CD4-positive, alpha-beta T cell treated with Interleukin-17A for 4 hours (primary cell): ENCODE measurements at regions not wholly inside any gene's neighbourhood (a gene's known extent, or its start where the extent isn't known, plus 50 kb on each side); places are given as distances from the start of the nearest gene placed in this dataset.

Source experiments
- DNase-seq: peaks from one replicate; pipeline ENCODE4 v3.0.0-alpha.2; 2020; ENCODE audit warnings: mixed read lengths

DNA sequence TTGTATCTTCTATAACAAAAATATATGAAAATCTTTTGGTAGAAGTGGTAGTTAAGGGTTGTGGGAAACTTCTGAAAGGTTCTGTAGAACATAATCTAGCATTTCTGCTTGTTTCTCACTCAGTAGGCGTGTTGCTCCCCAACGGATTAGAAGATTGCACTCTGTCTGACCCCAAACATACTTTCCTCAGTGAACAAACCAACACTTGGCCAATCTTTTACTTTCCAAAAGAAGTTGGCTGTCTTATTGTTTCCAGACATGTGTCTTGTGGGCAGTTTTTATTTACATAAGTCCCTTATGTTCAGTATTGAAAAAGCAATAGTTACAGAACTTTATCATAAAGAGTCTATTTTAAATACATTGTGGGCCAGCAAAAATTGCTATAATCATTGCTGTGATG is 312.8 kb upstream of the EPHA5 start:
- DNase-seq: no peak

DNA sequence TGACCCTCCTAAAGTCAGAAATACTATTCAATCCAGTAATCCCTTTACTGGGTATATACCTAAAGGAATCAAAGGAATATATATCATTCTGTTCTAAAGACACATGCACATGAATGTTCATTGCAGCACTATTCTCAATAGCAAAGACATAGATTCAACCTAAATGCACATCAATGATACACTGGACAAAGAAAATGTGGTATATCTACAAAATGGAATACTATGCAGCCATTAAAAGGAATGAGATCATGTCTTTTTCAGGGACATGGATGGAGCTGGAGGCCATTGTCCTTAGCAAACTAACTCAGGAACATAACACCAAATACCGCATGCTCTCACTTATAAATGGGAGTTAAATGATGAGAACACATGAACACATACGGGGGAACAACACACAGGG is 306.0 kb upstream of the EPHA5 start:
- DNase-seq: no peak

DNA sequence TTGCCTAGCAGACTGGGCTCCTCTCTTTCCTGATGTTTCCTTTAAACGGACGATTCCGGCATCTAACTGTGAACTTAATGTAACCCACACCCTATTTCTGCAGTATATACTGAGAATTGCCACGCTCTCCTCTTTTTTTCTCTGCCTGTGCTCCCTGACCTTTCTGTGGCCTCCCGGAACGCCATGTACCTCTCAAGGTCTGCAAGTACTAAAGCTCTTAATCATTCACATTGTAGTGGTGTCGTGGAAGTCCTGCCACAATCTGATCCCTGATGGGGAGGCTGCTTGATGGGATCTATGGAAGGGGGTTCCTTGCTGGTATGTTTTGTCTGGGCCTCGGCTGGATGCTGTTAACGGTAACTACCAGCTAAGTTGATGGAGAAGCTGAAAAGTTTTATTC is 302.9 kb upstream of the EPHA5 start:
- DNase-seq: no peak

DNA sequence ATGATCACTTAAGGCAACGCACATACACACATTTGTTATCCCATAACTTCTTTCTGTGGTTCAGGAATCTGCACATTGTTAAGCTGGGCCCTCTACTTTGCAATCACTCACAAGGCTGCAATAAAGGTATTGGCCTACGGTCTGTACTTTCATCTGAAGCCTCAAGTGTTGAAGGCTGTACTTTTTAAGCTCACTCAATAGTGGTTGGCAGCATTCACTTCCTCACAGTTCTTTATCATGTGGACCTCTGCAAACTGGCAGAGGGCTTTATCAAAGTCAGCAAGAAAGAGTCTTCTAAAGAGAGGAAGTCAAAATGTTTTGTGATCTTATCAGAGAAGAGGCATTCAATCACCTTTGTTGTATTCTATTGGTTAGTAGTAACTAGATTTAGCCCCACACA is 301.4 kb upstream of the EPHA5 start:
- DNase-seq: no peak

DNA sequence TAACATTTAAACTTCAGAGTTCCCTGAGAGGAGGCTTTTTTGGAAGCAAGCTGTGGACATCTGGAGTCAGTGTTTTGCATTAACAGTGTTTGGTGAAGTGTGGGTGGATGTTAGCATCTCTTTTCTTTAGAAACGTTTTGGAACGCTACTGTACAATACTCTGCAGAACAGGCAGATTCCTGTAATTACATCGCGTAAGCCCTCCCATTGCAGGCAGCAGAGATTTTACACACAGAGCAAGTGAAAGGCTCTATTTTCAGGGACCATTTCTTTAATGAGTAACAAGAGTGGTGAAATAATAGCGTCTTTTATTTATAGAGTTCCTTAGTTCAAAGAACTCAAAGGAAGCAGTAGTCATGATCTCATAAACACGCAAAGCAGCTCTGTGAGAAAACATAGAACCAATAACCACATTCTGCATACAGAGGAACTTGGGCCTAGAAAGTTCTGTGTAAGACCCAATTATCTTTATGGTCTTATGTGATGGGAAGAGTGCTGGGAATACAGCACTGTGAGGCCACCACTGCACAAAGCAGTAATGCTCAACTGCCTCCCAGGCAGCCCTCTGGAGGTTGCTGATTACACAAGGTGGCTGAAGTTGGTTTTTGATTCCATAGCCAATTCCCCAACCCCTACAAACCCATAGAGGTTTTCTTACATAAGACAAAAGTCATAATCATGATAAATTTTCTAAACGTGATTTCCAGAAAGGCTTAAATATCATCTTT is 298.7 kb upstream of the EPHA5 start:
- DNase-seq: no peak

DNA sequence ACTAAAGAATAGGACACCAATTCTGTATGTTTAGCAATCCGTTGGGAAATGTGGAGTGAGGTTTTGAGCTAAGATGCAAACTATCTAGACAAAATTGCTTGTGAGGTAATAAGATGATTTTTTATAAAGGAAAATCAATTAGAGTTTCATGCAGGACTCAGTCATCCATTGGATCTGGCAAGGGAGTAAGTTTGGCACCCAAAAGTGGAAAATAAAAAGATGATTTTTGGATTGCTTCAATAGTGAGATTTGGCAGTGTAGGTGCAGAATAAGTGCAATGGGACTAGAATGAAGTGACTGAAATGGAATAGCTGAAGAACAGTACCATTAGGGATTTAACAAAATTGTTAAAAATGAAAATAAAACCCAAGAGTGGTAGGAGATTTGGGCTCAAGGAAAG is 290.5 kb upstream of the EPHA5 start:
- DNase-seq: no peak

DNA sequence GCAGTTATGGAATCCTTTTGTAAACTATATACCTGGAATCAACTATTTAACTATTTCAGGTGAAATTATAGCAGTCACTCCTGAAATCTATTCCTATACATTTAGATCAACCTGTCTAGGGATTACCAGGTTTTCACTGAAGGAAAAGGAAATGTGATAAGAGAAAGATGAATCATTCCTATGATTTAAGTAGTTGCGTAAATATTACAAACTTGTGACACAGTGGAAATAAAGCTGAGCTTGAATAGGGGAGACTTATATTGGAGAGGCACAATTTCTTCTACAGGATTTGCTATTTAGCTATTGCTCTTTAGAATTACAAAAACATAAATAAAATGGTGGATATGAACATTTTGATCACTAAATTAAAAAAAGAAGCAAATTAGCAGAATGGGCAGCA is 284.1 kb upstream of the EPHA5 start:
- DNase-seq: no peak

DNA sequence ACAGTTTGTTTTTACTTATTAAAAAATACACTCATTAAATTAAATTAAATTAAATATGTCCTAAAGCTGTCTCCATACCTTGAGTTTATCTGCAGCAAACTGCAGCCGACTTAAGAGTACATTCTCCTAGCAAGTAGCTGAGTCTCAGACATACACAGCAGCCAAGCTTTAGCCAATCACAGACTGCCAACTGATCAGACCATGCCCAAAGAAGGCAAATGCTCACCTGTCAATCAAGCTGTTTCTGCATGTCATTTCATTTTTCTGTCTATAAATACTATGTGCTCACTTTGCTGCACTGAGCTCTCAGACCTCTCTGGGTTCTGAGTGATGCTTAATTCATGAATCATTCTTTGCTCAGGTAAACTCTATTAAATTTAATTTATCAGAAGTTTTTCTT is 280.9 kb upstream of the EPHA5 start:
- no peak for DNase-seq

DNA sequence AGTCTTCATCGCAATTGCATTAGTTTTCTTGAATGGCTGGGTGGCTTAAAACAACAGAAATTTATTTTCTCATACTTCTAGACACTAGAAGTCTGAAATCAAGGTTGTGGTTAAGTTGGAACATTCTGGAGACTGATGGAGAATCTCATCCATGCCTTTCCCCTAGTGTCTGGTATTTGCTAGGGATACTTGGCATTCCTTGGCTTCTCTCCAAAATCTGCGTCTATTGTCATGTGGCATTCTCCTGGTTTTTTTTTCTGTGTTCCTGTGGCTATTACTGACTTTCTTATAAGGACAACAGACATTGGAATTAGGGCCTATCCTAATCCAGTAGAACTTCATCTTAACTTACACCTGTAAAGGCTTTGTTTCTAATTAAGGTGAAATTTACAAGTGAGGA is 272.8 kb upstream of the EPHA5 start:
- DNase-seq: no peak

DNA sequence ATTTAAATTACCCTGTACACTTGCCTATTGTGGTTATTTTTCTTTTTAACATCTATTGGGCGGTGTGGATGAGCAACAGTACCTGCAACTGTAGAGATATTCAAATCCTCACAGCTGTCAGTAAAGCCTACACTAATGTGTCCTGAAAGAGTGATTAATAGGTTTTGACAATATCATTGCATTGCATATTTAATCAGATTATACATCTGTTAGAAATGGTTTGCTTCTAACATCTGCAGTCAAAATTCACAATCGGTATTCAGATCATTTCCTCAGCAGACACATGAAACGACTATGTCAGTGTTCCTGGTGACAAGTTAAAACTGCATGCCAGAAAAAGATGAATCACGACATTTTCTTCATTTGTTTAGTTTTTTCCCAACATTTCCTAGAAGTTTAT is 254.6 kb upstream of the EPHA5 start:
- no peak for DNase-seq

DNA sequence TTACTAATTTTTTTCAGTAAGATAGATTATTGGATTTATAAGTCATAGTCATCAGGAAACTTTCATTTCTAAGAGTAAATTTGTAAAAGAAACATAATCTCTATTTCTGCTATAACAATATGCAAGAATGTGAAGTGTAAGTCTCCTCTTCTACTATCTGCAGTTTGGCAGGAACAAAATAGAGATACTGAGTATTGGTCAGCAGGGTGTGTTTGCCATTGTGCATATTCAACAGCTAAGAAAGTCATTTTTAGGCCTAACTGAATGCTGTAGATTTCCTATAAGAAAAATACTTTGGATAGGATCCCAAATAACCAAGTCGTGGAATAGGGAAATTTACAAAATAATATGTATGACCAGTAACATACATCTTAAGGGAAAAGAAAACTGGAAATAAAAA is 253.3 kb upstream of the EPHA5 start:
- no peak for DNase-seq

DNA sequence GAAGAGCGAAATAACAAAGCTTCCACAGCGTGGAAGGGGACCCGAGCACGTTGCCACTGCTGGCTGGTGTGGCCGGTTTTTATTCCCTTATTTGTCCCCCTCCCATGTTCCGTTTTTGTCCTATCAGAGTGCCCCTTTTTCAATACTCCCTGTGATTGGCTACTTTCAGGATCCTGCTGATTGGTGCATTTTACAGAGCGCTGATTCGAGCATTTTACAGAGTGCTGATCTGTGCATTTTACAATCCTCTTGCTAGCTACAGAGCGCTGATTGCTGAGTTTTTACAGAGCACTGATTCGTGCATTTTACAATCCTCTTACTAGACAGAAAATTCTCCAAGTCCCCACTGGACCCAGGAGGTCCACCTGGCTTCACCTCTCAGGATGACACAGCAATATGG is 250.9 kb upstream of the EPHA5 start:
- DNase-seq: no peak

DNA sequence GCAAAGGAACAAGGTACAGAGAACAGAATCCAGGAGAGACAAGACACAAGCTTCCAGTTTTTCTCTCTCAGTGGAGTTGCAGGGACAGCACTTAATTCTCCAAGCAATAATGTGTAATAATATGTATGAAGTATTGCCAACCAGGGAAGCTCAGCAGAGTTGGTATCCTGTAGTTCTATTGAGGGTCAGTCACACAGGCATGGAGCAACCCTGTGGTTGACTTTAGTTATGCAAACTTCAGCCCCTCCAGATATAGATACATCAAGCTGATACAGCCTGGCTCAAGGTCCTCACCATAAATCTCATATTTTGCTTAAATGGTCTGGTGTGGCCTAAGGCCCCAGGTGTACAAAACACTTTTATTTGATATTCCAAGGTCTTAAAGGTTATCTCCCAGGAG is 248.6 kb upstream of the EPHA5 start:
- DNase-seq: no peak

DNA sequence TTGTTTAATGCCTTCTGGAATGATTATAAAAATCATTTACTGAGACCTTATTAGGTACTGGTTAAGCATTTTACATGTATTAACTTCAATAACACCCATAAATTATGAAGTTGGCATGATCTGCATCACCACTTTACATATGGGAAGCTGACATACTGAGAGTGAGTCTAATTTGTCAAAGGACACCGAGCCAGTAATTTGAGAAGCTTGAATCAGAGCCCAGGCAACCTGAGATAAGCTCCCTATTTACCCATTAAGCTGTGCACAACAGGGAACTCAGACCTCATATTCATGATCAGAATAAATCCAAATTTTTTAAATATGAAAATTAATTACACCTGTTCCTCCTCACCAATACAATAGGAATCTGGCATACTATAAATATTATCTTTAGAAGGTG is 247.9 kb upstream of the EPHA5 start:
- DNase-seq: no peak

DNA sequence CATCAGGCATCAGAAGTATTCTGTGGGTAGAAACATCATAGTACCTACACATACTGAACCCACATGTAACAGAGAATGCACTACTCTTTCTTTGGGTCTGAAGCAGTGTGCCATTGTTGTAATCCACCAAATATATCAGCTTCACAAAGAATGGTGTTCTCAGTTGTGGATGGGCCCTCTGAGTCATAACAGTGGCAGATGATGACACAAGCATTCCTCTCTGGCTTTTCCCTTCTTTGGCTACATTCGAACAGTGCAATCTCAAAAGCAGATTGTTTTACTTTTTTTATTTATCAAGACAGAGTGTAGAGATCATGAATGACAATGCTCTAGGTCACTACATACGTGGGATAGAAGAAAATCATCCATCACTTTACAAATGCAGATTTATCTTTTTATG is 247.2 kb upstream of the EPHA5 start:
- DNase-seq: no peak

DNA sequence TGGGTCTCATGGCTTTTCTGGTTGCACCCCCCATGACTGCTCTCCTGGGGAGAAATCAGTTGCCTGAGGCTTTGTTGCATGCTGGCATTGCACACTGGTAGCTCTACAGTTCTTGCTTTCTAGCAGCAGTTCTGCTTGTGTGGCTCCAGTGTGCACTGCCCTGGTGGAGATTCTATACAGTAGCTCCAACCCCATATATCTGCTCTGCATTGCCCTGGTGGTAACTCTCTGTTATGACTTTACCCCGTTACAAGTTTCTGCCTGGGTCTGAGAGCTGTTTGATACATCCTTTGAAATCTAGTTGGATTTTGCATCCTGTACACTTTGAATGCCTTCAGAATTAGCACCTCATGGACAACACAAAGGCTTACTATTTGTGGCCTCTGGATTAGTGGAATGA is 241.4 kb upstream of the EPHA5 start:
- DNase-seq: no peak

DNA sequence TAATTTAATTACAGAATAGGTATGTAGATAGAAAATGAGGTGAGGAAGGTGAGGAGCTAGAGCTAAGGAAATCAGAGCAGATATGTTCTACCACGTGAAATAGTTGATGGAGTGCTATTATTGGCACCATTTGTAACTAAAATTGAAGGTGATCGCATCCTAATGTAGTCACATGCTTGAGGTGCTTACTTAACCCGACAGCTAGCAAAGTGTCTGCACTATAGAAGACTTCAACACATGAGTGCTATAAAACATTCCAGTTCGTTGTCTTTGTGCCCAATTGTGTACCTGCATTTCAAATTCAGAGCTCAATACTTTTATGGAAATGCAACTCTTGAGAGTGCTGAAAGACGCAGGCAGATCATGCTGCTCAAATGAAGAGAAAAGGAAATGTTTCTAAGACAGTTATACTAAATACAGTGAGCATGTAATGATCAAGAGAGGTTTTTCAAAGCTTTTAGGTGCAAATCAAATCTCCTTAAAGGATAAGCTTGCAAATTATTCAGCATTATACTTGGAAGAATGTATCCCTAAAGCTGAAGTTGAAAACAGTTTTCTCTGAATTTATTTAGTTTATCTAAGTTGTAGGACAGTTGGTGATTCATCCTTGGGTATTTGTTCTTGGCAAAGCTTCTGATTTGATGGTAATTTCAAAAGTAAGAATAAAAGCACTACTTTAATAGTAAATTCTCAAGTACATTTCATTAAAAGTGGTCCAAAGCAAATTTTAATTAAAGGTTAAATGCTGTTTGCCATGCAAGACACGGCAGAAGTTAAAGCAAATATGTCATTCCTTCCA is 223.9 kb upstream of the EPHA5 start:
- DNase-seq: no peak

DNA sequence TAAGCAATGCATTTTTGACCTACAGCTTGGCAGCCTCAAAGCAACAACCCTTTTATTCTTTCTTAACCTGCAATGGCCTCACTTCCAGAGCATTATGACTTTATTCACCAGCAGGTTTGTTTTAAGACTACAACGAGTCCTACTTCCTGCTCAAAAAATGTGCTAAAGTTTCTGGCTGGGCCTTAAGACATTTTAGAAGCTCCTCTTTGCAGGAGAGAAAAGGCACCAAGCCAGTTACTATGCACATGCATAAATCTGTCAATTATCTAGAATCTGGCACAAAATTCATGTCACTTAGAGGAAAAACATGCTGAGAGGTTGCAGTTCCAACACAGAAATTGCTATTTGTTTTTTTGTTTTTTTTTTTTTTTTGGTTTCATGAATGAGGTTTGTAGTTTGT is 223.0 kb upstream of the EPHA5 start:
- no peak for DNase-seq

DNA sequence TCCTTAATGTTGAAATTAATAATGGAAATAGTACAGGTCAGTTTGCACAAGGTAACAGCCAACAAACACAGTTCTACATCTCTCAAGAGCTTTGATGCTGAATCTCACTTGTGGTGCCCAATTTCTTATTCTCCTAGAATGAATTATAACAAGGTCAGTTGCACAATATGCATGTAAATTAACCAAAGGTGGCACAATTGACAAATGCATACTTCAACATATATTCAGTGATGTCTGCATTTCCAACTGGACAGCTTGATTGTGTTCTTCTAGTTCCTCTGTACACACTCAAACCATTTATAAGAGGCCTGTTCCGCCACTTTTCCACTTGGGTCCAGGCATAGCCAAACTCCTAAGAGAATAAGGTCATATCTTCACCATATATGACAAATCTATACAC is 210.3 kb upstream of the EPHA5 start:
- DNase-seq: no peak

DNA sequence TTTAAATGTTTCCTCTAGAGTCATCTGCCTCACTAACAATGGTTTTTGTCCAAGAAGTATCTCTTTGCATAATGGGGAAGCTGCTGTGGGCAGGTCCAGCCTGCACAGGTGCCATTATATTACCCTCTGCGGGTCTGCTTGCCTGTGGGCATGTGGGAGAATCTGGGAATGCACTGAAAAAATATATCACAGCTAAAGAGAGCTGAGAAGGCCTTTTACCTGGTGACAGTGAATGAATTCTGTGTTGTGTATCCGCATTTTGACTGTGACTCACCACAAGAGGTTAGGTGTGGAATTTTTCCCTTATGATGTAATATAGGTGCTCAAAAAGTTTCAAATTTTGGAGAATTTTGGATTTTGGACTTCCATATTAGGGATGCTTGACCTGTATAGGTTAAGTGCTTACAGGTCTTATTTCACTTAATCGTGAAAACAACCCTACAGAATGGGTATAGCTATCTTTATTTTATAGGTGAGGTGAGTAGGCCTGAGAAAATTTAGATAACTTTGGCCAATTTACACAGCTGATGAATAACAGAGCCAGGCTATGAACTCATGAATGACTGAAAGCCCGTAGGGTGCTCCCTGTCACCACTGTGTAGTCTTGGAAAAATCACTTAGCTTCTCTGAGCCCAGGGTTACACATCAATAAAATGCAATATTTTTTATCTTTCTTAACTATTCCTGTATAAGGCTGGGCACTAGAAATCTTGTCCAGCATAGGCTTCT is 198.0 kb upstream of the EPHA5 start:
- no peak for DNase-seq

DNA sequence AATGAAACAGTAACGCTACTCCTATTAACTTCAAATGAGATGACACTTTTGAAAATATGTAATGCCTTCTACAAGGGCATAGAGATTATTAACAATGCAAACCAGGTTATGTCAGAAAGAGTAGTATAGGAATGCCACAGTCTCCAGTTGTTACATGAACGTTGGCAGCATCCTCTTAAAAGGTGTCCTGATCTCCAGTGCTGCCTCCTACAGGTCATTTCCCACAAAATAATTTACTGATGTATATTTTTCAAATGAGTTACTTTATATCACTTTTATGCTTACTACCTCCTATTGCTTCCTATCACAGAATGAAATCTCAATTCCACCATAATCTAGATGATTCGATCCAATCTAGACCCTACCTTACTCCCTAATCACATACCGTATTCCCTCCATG is 195.2 kb upstream of the EPHA5 start:
- no peak for DNase-seq

DNA sequence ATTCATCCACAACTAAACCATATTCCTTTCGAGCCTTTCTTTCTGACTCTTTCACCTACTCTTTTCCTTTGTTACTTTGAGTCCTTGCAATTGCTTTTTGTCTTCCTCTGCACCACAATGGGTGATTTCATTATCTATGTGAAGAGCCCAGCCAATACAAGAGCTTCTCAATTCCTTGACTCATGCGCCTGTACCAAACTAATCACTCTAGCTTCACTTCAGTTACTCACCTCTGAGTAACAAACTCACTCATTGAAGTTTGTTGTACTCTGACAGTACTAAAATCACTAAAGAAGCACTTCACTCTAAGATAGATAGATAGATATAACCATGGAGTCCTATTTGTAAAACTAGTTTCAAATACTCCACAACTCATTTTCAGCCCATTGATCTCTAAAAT is 191.7 kb upstream of the EPHA5 start:
- DNase-seq: no peak

DNA sequence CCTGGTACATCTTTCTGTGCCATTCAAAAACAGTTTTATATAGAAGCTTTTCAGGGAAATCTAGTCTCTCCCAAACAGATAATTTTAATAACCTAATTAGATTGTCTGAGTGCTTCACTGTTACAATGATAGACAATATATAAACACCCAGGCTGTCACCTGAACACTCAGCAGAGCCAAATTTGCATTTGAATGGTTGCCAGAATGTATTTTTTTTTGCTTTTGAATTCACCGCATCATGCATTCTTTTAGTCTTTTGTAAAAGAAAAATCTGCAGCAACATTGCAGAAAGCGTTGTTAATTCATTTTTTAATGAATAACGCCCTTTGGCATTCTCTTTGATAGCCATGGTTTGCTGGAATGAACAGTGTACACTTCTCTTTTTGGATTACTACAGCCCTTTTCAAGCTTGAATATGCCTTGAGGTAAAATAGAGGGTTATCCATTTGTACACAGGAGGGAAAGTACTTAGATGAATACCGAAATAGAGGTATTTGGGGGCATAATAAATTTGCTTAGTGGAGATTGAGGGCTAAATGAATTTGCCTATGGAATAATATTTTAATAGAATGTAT is 175.0 kb upstream of the EPHA5 start:
- DNase-seq: no peak
